Vagina (tissue), 2 donors: ENCODE measurements at regions not wholly inside any gene's neighbourhood (a gene's known extent, or its start where the extent isn't known, plus 50 kb on each side); places are given as distances from the start of the nearest gene placed in this dataset.

ENCODE experiments used
- POLR2A ChIP-seq, 2 donors: fragments of 450-650 bp; IDR thresholded peaks; one replicate each; pipeline ENCODE4 v1.6.1; 2017; ENCODE audit warnings: antibody characterized with exemption in 2 of 2, mild to moderate bottlenecking in 2 of 2, moderate library complexity in 2 of 2
- POLR2AphosphoS5 ChIP-seq, 2 donors: sonication (generic); formaldehyde crosslinking; IDR thresholded peaks; one replicate each; pipeline ENCODE4 v1.9.0; 2017; ENCODE audit warnings: antibody characterized with exemption in 2 of 2, mild to moderate bottlenecking in 2 of 2, low read depth in 1 of 2; ENCODE audit not compliant: insufficient read depth in 1 of 2
- TF ChIP-seq, protein P1 (sequence below), 3 experiments: fragments of 450-650 bp in 2 of 3; fragments of 200-600 bp in 1 of 3; sonication (generic) in 1 of 3; IDR thresholded peaks; one replicate each; pipeline ENCODE4 v1.5.1; 2017 to 2019; ENCODE audit warnings: antibody characterized with exemption in 3 of 3, mild to moderate bottlenecking in 2 of 3, moderate library complexity in 2 of 3

DNA sequence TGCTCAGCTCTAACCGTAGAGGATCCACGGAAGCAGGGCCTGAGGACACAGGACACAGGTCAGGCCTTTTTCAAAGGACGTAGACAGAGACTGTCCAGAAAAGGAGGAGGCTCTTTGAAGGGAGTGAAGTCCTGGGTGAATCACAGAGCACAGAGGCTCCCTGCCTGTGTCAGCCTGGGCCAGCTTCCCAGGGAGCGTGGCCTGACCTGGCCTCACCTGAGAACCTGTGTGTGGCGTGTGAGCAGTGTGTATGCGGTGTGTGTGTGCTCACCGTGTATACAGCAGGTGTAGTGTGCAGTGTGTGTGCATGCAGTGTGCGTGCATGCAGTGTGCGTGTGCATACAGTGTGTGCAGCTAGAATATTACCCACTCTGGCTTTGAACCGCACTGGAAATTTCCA lies 56.0 kb upstream of the FNDC1 start:
- TF ChIP-seq, protein P1, sequence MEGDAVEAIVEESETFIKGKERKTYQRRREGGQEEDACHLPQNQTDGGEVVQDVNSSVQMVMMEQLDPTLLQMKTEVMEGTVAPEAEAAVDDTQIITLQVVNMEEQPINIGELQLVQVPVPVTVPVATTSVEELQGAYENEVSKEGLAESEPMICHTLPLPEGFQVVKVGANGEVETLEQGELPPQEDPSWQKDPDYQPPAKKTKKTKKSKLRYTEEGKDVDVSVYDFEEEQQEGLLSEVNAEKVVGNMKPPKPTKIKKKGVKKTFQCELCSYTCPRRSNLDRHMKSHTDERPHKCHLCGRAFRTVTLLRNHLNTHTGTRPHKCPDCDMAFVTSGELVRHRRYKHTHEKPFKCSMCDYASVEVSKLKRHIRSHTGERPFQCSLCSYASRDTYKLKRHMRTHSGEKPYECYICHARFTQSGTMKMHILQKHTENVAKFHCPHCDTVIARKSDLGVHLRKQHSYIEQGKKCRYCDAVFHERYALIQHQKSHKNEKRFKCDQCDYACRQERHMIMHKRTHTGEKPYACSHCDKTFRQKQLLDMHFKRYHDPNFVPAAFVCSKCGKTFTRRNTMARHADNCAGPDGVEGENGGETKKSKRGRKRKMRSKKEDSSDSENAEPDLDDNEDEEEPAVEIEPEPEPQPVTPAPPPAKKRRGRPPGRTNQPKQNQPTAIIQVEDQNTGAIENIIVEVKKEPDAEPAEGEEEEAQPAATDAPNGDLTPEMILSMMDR (IDR thresholded peaks at IDR 0.05) = no peak
- TF ChIP-seq POLR2A (IDR thresholded peaks at IDR 0.05) (no peak), POLR2AphosphoS5 (IDR thresholded peaks at IDR 0.05; ENCODE audit: insufficient read depth in 1 of 2, low read depth in 1 of 2) (no peak)
